Liver (tissue), 8 donors: ENCODE measurements at regions not wholly inside any gene's neighbourhood (a gene's known extent, or its start where the extent isn't known, plus 50 kb on each side); places are given as distances from the start of the nearest gene placed in this dataset.

Experiments
- DNase-seq: peaks from one replicate; pipeline ENCODE4 v3.0.0-alpha.2; 2017; ENCODE audit warnings: low spot score
- H3K27ac ChIP-seq, 2 donors: one replicate each; pipeline ENCODE4 v1.7.0; 2013; ENCODE audit warnings: inconsistent platforms in 2 of 2, low read length in 2 of 2, control low read depth in 1 of 2, low read depth in 1 of 2, mild to moderate bottlenecking in 1 of 2
- H3K27me3 ChIP-seq, 4 donors: one replicate each; pipeline versions ENCODE4 v1.6.1 to v1.7.0; 2013; ENCODE audit warnings: low read length in 3 of 4, inconsistent platforms in 1 of 4, mild to moderate bottlenecking in 1 of 4, moderate library complexity in 1 of 4; ENCODE audit not compliant: control insufficient read depth in 4 of 4, insufficient read depth in 4 of 4
- H3K36me3 ChIP-seq, 4 donors: one replicate each; pipeline versions ENCODE4 v1.6.1 to v1.7.0; 2013; ENCODE audit warnings: low read length in 3 of 4, mild to moderate bottlenecking in 3 of 4, low read depth in 1 of 4, moderate library complexity in 1 of 4; ENCODE audit not compliant: control insufficient read depth in 4 of 4, insufficient read depth in 3 of 4
- H3K4me1 ChIP-seq, 4 donors: one replicate each; pipeline versions ENCODE4 v1.6.1 to v1.7.0; 2013; ENCODE audit warnings: low read length in 3 of 4, mild to moderate bottlenecking in 3 of 4, moderate library complexity in 1 of 4; ENCODE audit not compliant: control insufficient read depth in 4 of 4, insufficient read depth in 4 of 4
- H3K4me3 ChIP-seq, 3 donors: one replicate each; pipeline versions ENCODE4 v1.6.1 to v1.7.0; 2013; ENCODE audit warnings: low read length in 3 of 3, control low read depth in 1 of 3, low read depth in 1 of 3, mild to moderate bottlenecking in 1 of 3
- H3K9ac ChIP-seq, 2 donors: one replicate each; pipeline ENCODE4 v1.7.0; 2013; ENCODE audit warnings: low read length in 2 of 2, mild to moderate bottlenecking in 2 of 2, moderate library complexity in 2 of 2, control low read depth in 1 of 2, low read depth in 1 of 2
- H3K9me3 ChIP-seq, 4 donors: one replicate each; pipeline versions ENCODE4 v1.6.1 to v1.7.0; 2013; ENCODE audit warnings: low read length in 3 of 4; ENCODE audit not compliant: control insufficient read depth in 4 of 4
- ATF3 ChIP-seq: IDR thresholded peaks from 2 replicates; pipeline ENCODE4 v1.6.1; 2016; ENCODE audit warnings: antibody characterized with exemption
- CTCF ChIP-seq: fragments of 150-350 bp; IDR thresholded peaks from 2 replicates; pipeline ENCODE4 v1.5.1; 2017; ENCODE audit warnings: improper control_type of control experiment, low read depth, low read length; ENCODE audit not compliant: missing input control
- EGR1 ChIP-seq, 2 donors: IDR thresholded peaks; 2 replicates each; pipeline ENCODE4 v1.6.1; 2016 to 2018; ENCODE audit warnings: antibody characterized with exemption in 2 of 2, low read depth in 2 of 2
- FOXA1 ChIP-seq: IDR thresholded peaks from 2 replicates; pipeline ENCODE4 v1.6.1; 2016; ENCODE audit warnings: antibody characterized with exemption
- FOXA2 ChIP-seq: IDR thresholded peaks from 2 replicates; pipeline ENCODE4 v1.6.1; 2016; ENCODE audit warnings: antibody characterized with exemption
- GABPA ChIP-seq, 2 donors: IDR thresholded peaks in 1 of 2; conservative IDR thresholded peaks in 1 of 2; 2 replicates each; pipeline ENCODE4 v1.6.1; 2016; ENCODE audit warnings: antibody characterized with exemption in 2 of 2, mild to moderate bottlenecking in 1 of 2, moderate library complexity in 1 of 2
- HNF4A ChIP-seq, 2 donors: conservative IDR thresholded peaks; 2 replicates each; pipeline ENCODE4 v1.6.1; 2016; ENCODE audit warnings: antibody characterized with exemption in 2 of 2, mild to moderate bottlenecking in 2 of 2
- HNF4G ChIP-seq: IDR thresholded peaks from 2 replicates; pipeline ENCODE4 v1.6.1; 2016; ENCODE audit warnings: antibody characterized with exemption
- MAX ChIP-seq: IDR thresholded peaks from 2 replicates; pipeline ENCODE4 v1.6.1; 2016; ENCODE audit warnings: antibody characterized with exemption
- NR2F2 ChIP-seq: IDR thresholded peaks from 2 replicates; pipeline ENCODE4 v1.6.1; 2016; ENCODE audit warnings: antibody characterized with exemption
- RAD21 ChIP-seq, 2 donors: IDR thresholded peaks; 2 replicates each; pipeline ENCODE4 v1.6.1; 2016; ENCODE audit warnings: antibody characterized with exemption in 2 of 2, mild to moderate bottlenecking in 2 of 2
- REST ChIP-seq: IDR thresholded peaks from 2 replicates; pipeline ENCODE4 v1.6.1; 2016; ENCODE audit warnings: antibody characterized with exemption, mild to moderate bottlenecking
- TAF1 ChIP-seq: conservative IDR thresholded peaks from 2 replicates; pipeline ENCODE4 v1.6.1; 2016; ENCODE audit warnings: antibody characterized with exemption, mild to moderate bottlenecking
- YY1 ChIP-seq: IDR thresholded peaks from 2 replicates; pipeline ENCODE4 v1.6.1; 2016; ENCODE audit warnings: antibody characterized with exemption, mild to moderate bottlenecking
- ZBTB33 ChIP-seq: IDR thresholded peaks from 2 replicates; pipeline ENCODE4 v1.6.1; 2016; ENCODE audit warnings: antibody characterized with exemption
- WGBS: extraction: QIAGEN DNeasy Blood & Tissue Kit; methylation state at CpG from one replicate; pipeline ENCODE4 v1.1.7; 2013; 5-methylcytosine and 5-hydroxymethylcytosine counted together
- donor health status: healthy.
- donor health status: healthy.
- donor health status: healthy.
- donor health status: healthy.
- donor health status: healthy.

GRCh38 chr16:65377195-65377594 is 255.3 kb upstream of the CDH11 start (continued):
- TF ChIP-seq CTCF = no peak

- Histone ChIP-seq H3K9ac (no peak overlapping the region), H3K27ac (no peak overlapping the region), H3K9me3 (no peaks in the 10 kb centered on the region), H3K36me3 (no peaks in the 10 kb centered on the region), H3K27me3 (no peaks in the 10 kb centered on the region), H3K4me3 (no peak overlapping the region), H3K4me1 (no peaks in the 10 kb centered on the region)
- no peak for TF ChIP-seq GABPA (IDR thresholded peaks at IDR 0.05 in 1 of 2, conservative IDR thresholded peaks at IDR 0.05 in 1 of 2)
- TF ChIP-seq HNF4G = no peak
- no peak for TF ChIP-seq MAX
- no peak for TF ChIP-seq ZBTB33
- no peak for TF ChIP-seq HNF4A (conservative IDR thresholded peaks at IDR 0.05)
- TF ChIP-seq TAF1 = no peak
- no peak for TF ChIP-seq FOXA1
- no peak for TF ChIP-seq FOXA2
- TF ChIP-seq EGR1 (IDR thresholded peaks at IDR 0.05; ENCODE audit: low read depth in 2 of 2) = no peak
- no peak for TF ChIP-seq RAD21 (IDR thresholded peaks at IDR 0.05)
- no peak for TF ChIP-seq REST
- no peak for TF ChIP-seq YY1
- TF ChIP-seq ATF3 = no peak
- 80% methylated on average over 3 of the region's 3 CpGs for WGBS
- no peak for DNase-seq
These were observed 254.7 kb upstream of the CDH11 start for GRCh38 chr16:65376601-65377000.

- TF ChIP-seq GABPA (IDR thresholded peaks at IDR 0.05 in 1 of 2, conservative IDR thresholded peaks at IDR 0.05 in 1 of 2) (no peak), ATF3 (no peak), HNF4G (no peak), YY1 (no peak), RAD21 (IDR thresholded peaks at IDR 0.05) (no peak), NR2F2 (no peak), FOXA1 (no peak), EGR1 (IDR thresholded peaks at IDR 0.05; ENCODE audit: low read depth in 2 of 2) (no peak), ZBTB33 (no peak), TAF1 (no peak)
- Histone ChIP-seq H3K27ac (no peak overlapping the region), H3K4me3 (no peak overlapping the region), H3K4me1 (no peaks in the 10 kb centered on the region), H3K36me3 (no peaks in the 10 kb centered on the region), H3K9me3 (no peaks in the 10 kb centered on the region), H3K27me3 (no peaks in the 10 kb centered on the region), H3K9ac (no peak overlapping the region)
- no peak for DNase-seq
- 58% methylated on average over 1 of the region's 1 CpG for WGBS
These were observed 253.8 kb upstream of the CDH11 start for GRCh38 chr16:65375651-65376050.
